ENCODE measurements at regions not wholly inside any gene's neighbourhood (a gene's known extent, or its start where the extent isn't known, plus 50 kb on each side); places are given as distances from the start of the nearest gene placed in this dataset.

DNA sequence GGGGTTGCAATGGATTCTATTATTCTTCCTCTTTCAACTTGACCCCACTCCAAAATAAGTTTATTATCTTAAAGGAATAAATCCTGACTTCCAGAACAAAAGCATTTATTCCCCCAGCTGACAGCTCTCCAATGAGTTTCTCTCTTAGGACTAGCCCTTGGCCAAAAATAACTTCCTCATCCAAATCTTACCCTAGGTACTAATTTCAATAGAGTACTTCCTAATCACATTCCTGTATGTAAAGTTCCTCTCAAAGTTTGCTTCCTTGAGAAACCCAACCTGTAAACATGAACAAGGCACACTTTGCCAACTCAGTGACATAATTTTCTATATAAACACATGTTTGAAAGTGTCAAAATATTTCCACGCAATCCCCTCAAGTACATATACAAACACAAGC, 671.2 kb upstream of the GALNTL6 start:
- no peak overlapping the region for H3K4me2 ChIP-seq (ENCODE audit: insufficient read depth, low read length)
- H3K4me1 ChIP-seq (ENCODE audit: insufficient read depth, low read length) = no peaks in the 10 kb centered on the region
- H3K36me3 ChIP-seq (ENCODE audit: insufficient read depth, low read length) = no peaks in the 10 kb centered on the region
- no peak overlapping the region for H3K4me3 ChIP-seq (ENCODE audit: insufficient read depth, low read length)
- TF ChIP-seq, protein P1, sequence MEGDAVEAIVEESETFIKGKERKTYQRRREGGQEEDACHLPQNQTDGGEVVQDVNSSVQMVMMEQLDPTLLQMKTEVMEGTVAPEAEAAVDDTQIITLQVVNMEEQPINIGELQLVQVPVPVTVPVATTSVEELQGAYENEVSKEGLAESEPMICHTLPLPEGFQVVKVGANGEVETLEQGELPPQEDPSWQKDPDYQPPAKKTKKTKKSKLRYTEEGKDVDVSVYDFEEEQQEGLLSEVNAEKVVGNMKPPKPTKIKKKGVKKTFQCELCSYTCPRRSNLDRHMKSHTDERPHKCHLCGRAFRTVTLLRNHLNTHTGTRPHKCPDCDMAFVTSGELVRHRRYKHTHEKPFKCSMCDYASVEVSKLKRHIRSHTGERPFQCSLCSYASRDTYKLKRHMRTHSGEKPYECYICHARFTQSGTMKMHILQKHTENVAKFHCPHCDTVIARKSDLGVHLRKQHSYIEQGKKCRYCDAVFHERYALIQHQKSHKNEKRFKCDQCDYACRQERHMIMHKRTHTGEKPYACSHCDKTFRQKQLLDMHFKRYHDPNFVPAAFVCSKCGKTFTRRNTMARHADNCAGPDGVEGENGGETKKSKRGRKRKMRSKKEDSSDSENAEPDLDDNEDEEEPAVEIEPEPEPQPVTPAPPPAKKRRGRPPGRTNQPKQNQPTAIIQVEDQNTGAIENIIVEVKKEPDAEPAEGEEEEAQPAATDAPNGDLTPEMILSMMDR (IDR thresholded peaks at IDR 0.05; ENCODE audit: extremely low read depth, low read depth, low read length) = no peak
- no peaks in the 10 kb centered on the region for H3K79me2 ChIP-seq (ENCODE audit: insufficient read depth, low read length)
- H4K20me1 ChIP-seq (ENCODE audit: insufficient read depth, low read length) = no peaks in the 10 kb centered on the region
- no peaks in the 10 kb centered on the region for H3K27me3 ChIP-seq (ENCODE audit: insufficient read depth, low read length)
- no peak overlapping the region for H3K27ac ChIP-seq (ENCODE audit: low read depth, low read length)
- no peak for DNase-seq (ENCODE audit: insufficient read length, low spot score, missing footprints)
- H2AFZ ChIP-seq (ENCODE audit: low read length) = no peak overlapping the region
- peaks cover 2% of the 10 kb centered on the region for H3K9me3 ChIP-seq (ENCODE audit: low read depth, low read length)

DNA sequence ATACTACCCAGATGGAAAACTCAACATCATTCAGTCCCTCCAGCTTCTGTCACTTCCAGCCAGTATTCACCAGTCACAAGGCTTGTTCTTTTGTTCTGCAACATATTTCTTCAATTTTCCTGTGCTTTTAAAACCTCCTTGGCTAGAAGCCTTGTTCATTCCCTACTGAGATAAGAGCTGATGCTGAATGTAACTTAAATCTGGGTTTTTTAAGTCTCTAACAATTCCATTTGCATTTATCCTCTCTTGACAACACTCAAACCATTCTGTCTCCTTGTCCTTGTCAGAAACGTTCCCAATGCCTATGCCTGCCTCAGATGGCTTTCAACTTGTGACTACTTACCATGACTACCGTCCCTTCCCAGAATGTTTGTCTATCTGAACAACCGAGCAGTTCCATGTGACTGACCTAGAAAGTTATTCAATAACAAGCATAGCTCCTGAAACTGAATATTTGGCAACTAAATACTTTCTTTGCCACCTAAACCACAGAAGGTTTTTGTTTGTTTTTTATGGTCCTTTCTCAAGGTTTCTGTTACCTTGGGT, 682.9 kb upstream of the GALNTL6 start:
- no peaks in the 10 kb centered on the region for H3K4me1 ChIP-seq (ENCODE audit: insufficient read depth, low read length)

DNA sequence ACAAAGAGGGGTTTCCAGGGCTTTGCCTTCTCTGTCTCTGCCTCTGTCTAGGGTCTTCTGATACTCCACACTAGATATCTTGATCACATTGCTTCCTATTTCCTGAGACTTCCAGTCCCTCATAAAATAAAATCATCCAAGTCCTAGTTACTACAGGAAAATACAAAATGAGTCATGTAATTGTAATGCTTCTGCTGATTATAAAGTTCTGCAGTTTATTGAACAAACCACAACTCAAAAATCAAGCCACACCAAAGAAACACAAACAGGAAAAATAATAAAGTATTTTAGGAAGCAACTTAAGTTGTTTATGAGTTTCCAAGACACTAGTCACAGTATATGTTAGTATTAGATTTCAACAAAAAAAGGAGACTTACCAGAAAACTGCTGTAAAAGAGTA, 695.1 kb upstream of the GALNTL6 start:
- Histone ChIP-seq H3K9me3 (ENCODE audit: low read depth, low read length) (peaks cover 3% of the 10 kb centered on the region), H3K4me1 (ENCODE audit: insufficient read depth, low read length) (no peaks in the 10 kb centered on the region), H3K36me3 (ENCODE audit: insufficient read depth, low read length) (no peaks in the 10 kb centered on the region), H2AFZ (ENCODE audit: low read length) (no peak overlapping the region), H4K20me1 (ENCODE audit: insufficient read depth, low read length) (no peaks in the 10 kb centered on the region), H3K4me3 (ENCODE audit: insufficient read depth, low read length) (no peak overlapping the region), H3K27ac (ENCODE audit: low read depth, low read length) (no peak overlapping the region), H3K4me2 (ENCODE audit: insufficient read depth, low read length) (no peak overlapping the region), H3K79me2 (ENCODE audit: insufficient read depth, low read length) (no peaks in the 10 kb centered on the region), H3K27me3 (ENCODE audit: insufficient read depth, low read length) (no peaks in the 10 kb centered on the region)
- no peak for DNase-seq (ENCODE audit: insufficient read length, low spot score, missing footprints)
- TF ChIP-seq, protein P1 (IDR thresholded peaks at IDR 0.05; ENCODE audit: extremely low read depth, low read depth, low read length) = no peak

More for the DNA sequence above, 682.9 kb upstream of the GALNTL6 start:
- H3K79me2 ChIP-seq (ENCODE audit: insufficient read depth, low read length) = no peaks in the 10 kb centered on the region
- H3K27me3 ChIP-seq (ENCODE audit: insufficient read depth, low read length) = no peaks in the 10 kb centered on the region
- no peak overlapping the region for H3K4me2 ChIP-seq (ENCODE audit: insufficient read depth, low read length)
- H4K20me1 ChIP-seq (ENCODE audit: insufficient read depth, low read length) = no peaks in the 10 kb centered on the region
- no peaks in the 10 kb centered on the region for H3K36me3 ChIP-seq (ENCODE audit: insufficient read depth, low read length)
- peaks cover 4% of the 10 kb centered on the region for H3K9me3 ChIP-seq (ENCODE audit: low read depth, low read length)
- no peak for DNase-seq (ENCODE audit: insufficient read length, low spot score, missing footprints)
- no peak overlapping the region for H3K27ac ChIP-seq (ENCODE audit: low read depth, low read length)
- no peak overlapping the region for H3K4me3 ChIP-seq (ENCODE audit: insufficient read depth, low read length)
- no peak overlapping the region for H2AFZ ChIP-seq (ENCODE audit: low read length)
- TF ChIP-seq, protein P1 (IDR thresholded peaks at IDR 0.05; ENCODE audit: extremely low read depth, low read depth, low read length) = no peak

DNA sequence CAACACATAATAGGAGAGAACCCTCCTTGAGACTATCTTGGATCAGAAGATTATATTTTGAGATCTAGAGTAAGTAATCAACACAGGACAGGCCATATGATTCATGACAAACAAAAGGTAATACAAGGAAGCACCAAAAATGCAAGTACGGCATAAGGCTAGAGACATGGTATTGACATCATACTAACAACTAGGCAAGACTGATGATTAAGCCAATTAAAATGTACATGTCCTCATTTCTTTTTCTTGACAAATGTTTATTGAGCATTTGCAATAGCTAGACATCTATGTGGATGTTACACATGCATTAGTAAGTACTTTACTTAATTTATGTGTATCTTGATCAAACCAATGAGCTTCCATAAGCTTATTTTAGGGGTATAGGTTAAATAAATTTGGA, 695.7 kb upstream of the GALNTL6 start:
- H2AFZ ChIP-seq (ENCODE audit: low read length) = no peak overlapping the region
- no peaks in the 10 kb centered on the region for H4K20me1 ChIP-seq (ENCODE audit: insufficient read depth, low read length)
- no peak overlapping the region for H3K4me3 ChIP-seq (ENCODE audit: insufficient read depth, low read length)
- H3K27me3 ChIP-seq (ENCODE audit: insufficient read depth, low read length) = no peaks in the 10 kb centered on the region
- TF ChIP-seq, protein P1 (IDR thresholded peaks at IDR 0.05; ENCODE audit: extremely low read depth, low read depth, low read length) = no peak
- no peaks in the 10 kb centered on the region for H3K79me2 ChIP-seq (ENCODE audit: insufficient read depth, low read length)
- H3K4me1 ChIP-seq (ENCODE audit: insufficient read depth, low read length) = no peaks in the 10 kb centered on the region
- H3K27ac ChIP-seq (ENCODE audit: low read depth, low read length) = no peak overlapping the region
- H3K4me2 ChIP-seq (ENCODE audit: insufficient read depth, low read length) = no peak overlapping the region
- no peak for DNase-seq (ENCODE audit: insufficient read length, low spot score, missing footprints)
- peaks cover 3% of the 10 kb centered on the region for H3K9me3 ChIP-seq (ENCODE audit: low read depth, low read length)
- no peaks in the 10 kb centered on the region for H3K36me3 ChIP-seq (ENCODE audit: insufficient read depth, low read length)

Measured in osteoblast (primary cell).